ENCODE measurements at regions not wholly inside any gene's neighbourhood (a gene's known extent, or its start where the extent isn't known, plus 50 kb on each side); places are given as distances from the start of the nearest gene placed in this dataset.

GRCh38 chr5:54848581-54848980 lies 136.8 kb downstream of the ESM1 start:
- peak; percentile 19 for DNase-seq

- no peak for DNase-seq
These were observed 139.8 kb downstream of the ESM1 start for GRCh38 chr5:54845567-54845941.

DNA sequence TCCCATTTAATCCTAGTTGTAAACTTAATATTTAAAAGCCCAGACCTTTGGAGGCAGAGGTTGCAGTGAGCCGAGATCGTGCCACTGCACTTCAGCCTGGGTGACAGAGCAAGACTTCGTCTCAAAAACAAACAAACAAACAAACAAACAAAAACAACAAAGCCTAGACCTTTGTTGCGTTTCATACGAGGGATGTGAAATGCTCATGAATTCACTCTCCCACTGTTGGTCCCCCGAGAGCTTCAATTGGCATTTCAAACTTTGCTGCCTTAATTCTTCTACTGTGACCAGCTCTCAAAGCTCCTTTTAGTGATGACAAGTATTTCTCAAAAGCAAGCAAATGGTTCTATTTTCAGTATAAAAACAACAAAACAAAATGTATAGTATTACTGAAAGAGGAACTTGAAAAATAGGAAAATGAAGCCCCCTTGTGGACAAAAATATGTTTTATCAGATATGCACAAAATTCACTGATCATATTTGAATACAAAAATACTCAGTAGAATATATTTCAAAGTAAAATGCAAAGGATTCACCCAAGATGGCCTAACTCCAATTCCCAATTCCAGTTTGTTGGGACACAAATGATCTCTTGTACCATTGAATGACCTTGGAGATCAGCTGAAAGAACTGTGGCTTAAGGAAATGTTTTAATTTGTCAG lies 140.4 kb downstream of the ESM1 start:
- no peak for DNase-seq

GRCh38 chr5:54844266-54844665 lies 141.1 kb downstream of the ESM1 start:
- DNase-seq: no peak

DNA sequence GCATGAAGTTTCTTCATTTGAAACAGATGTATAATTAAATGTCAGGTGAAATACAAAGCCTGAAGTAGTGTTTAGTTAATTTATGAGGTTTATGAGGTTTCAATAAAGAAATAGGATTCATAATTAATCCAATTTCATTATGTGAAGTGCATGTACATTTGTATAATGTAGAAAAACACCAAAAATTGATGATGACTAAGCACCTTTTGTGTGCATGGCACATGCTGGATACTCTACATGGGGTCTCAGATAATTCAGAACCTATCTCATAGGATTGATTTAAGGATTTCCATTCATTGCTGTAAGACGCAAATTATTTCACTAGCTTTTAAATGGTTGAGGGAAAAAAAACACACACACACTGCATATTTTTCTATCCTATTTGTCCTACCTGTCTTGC lies 143.9 kb downstream of the ESM1 start:
- DNase-seq: no peak

GRCh38 chr5:54838843-54839242 lies 146.6 kb downstream of the ESM1 start:
- peak; percentile 32 for DNase-seq

GRCh38 chr5:54837981-54838380 lies 147.4 kb downstream of the ESM1 start:
- DNase-seq: no peak

DNA sequence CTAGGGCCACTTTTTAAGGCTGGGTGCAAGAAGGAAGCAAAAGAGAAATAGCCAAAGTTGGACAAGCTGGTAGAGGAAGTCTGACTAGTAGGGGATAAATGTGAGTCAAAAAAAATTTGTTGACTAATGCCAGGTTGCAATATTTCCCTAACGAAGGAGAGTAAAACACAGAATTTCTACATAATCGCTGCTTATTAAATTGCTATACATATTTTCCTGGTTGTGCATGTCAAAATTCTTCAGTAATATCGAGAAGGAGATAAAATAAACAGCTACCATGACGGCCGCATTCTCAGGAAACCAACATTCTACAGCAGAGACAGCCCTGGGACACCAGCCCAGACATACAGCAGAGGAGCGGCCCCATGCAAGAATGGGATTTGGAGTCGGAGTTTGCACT lies 148.3 kb downstream of the ESM1 start:
- no peak for DNase-seq

GRCh38 chr5:54835647-54836046 lies 149.7 kb downstream of the ESM1 start:
- no peak for DNase-seq

DNA sequence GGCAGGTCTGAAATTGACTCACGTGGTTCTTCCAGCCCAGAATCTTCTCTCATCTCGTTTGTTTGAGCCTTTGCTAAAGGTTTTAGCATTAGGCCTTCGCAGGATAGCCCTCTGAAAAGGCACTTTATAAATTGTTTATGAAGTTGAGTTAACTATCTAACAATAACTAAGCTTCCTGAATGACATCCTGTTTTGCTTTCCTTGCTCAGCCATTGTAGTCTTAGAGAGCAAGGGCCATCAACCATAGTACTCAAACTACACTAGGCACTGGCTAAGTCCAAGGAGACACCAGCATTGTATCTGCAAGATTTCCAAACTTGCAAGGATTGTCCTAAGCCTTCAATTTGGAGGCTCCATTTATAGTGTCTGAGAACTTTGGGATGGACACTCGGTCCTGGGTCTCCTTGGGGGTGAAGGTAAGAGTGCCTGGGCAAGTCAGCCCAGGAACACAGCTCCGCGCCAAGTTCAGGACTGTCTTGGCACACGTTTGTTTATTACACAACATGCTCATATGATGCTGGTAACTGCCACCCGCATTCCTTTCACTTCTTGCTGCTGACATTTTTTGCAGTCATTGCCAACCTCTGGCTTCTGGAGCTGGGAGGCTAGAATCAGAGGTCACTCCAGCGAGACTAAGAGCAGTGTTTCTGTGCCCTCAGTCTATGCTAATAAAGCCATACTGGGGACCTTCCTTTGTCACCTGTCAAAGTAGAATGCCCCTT lies 151.1 kb downstream of the ESM1 start:
- no peak for DNase-seq

- no peak for DNase-seq
These were observed 151.8 kb downstream of the ESM1 start for GRCh38 chr5:54833590-54833989.

- DNase-seq: no peak
These were observed 152.5 kb downstream of the ESM1 start for GRCh38 chr5:54832858-54833257.

DNA sequence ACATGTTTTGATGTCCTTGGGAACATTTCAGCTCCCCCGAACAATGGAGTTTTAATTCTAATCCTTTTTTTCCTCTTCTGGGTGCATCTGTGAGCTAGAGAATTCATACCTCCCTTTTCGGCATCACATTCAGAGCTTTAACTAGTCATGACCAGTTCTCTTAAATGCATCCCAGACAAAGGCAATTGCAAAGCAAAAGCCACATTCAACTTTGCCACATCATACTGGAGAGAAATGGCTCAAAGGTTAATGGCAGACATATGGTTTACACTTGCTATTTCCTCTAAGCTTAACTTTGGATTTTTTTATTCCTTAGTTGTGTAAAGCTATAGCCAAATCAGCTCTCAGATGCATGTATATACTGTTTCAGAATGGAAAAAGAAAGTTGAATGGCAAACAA lies 153.3 kb downstream of the ESM1 start:
- DNase-seq: no peak

GRCh38 chr5:54831233-54831632 lies 154.2 kb downstream of the ESM1 start:
- DNase-seq: no peak

DNA sequence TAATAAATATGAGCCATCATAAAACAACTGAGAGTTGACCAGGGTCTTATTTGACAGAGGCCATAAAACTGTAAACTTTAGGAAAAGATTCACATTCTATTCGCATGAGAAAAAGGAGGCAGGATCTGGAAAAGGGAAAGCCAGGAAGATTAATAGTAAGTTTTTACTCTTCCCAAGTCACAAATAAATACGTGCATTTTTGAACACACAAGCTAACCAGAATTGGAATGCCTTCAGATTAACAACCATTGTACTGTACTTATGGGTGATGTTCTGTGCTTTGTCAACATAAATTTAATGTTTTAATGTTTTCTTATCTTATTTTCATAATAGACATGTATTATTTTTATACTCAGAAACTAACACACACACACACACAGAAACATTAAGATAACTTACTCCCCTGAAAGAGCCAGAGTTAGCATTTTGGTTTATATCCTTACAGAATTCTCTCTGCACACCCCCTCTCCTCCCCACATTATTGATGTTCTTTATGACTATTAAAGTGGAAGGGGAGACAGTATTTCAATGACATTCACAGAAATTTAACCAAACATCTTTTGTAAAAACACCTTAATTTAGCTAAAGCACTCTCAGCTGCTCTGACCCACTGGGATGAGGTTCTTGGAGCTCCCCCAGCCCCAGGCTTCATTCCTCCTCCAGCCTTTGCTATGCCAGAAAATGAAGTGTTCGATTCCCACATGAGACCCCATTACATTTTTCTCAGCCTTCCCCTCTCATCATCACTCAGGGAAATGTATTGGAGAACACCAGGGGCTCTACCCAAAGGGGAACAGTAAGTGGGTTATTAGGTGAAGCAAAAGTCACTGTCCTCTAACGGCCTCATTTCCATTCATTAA lies 155.5 kb downstream of the ESM1 start:
- no peak for DNase-seq

- DNase-seq: no peak
These were observed 156.3 kb downstream of the ESM1 start for GRCh38 chr5:54829102-54829501.

- no peak for DNase-seq
These were observed 157.2 kb downstream of the ESM1 start for GRCh38 chr5:54828151-54828550.

DNA sequence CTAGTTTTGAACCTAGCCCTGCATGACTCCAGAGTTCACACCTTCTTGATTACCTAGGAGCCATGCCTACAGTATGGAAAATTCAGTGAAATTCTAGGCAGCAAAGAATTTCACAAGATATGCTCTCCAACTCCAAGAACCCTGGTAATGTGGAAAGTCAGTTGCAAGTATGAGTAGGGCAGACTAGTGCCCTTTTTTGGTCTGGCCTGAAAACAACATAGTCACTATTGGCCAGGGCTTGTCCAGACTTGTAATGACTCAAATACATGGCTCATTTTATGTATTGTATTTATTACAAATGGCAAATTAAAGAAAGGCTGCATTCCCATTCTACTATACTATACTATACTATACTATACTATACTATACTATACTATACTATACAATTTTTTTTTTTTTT lies 160.4 kb downstream of the ESM1 start:
- no peak for DNase-seq

- no peak for DNase-seq
These were observed 162.4 kb downstream of the ESM1 start for GRCh38 chr5:54823006-54823405.

DNA sequence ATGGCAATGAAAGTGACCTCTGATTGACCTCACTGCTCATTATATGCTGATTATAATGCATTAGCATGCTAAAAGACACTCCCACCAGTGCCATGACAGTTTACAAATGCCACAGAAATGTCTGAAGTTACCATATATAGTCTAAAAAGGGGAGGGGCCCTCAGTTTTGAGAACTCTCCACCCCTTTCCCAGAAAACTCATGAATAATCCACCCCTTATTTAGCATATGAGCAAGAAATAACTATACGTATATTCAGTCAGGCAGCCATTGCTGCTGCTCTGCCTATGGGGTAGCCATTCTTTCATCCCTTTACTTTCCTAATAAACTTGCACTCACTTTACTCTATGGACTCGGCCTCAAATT lies 163.1 kb downstream of the ESM1 start:
- no peak for DNase-seq

- DNase-seq: no peak
These were observed 163.7 kb downstream of the ESM1 start for GRCh38 chr5:54821445-54822323.

- DNase-seq: no peak
These were observed 164.9 kb downstream of the ESM1 start for GRCh38 chr5:54820346-54821134.

Measured in NCI-H1417 treated with DMSO at 0.1 percent for 48 hours (cell line).